ENCODE measurements at regions not wholly inside any gene's neighbourhood (a gene's known extent, or its start where the extent isn't known, plus 50 kb on each side); places are given as distances from the start of the nearest gene placed in this dataset.
A peak's percentile ranks its signal among the peaks of the same experiment; 100 is the strongest.
"Not testable (repeated sequence)": the region's sequence is repeated elsewhere in the genome, so short reads cannot be mapped to it uniquely, and the experiment has no call there.

DNA sequence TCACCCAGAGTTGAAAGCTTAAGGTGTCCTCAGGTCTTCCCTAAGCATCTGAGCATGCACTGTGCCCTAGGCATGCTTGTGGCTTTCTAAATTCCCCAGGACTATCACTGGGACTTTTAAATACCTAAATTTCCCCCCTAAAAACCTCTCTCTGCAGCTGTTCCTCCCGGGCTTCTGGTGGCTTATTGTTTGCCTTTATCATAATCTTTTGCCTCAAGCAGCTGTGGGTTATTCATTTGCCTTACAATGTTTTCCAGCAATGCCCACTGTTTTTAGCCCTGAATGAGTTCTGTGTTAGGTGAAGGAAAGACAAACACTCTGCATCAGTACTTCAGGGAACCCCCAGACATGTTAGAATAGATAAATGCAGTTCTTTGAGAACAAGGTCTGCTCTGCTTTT is 455.0 kb downstream of the ZIC3 start:
- no peak for ATAC-seq

- ATAC-seq = peak; percentile 44
Observed at GRCh38 chrX:138026211-138026610, 460.3 kb downstream of the ZIC3 start.

DNA sequence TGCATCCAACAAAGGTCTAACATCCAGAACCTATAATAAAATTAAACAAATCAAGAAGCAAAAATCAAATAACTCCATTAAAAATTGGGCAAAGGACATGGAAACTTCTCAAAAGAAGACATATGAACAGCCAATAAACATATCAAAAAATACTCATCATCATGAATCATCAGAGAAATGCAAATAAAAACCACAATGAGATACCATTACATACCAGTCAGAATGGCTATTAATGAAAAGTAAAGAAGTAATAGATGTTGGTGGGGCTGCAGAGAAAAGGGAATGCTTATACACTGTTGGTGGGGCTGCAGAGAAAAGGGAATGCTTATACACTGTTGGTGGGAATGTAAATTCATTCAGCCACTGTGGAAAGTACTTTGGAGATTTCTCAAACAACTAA is 465.8 kb downstream of the ZIC3 start:
- ATAC-seq = no peak

DNA sequence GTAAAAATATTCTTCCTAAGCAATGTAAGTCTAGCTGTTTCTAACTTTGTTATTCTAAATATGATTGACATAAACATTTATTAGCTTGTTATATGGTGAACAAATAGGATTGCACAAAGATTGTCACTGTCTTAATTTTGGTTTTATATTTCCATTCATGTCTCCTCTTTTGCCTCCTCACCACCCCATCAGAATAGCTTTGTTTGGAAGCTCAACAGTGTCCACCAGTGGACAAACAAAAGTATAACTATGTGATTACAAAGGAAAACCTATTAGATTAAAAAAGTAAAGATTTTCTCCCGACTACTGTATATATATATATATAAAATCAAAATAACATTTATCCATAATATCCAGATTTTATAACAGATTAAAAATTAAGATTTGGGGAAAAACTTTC is 468.2 kb downstream of the ZIC3 start:
- ATAC-seq = no peak

- no peak for ATAC-seq
Observed at GRCh38 chrX:138037548-138037947, 471.6 kb downstream of the ZIC3 start.

- no peak for ATAC-seq
Observed at GRCh38 chrX:138057883-138058282, 492.0 kb downstream of the ZIC3 start.

DNA sequence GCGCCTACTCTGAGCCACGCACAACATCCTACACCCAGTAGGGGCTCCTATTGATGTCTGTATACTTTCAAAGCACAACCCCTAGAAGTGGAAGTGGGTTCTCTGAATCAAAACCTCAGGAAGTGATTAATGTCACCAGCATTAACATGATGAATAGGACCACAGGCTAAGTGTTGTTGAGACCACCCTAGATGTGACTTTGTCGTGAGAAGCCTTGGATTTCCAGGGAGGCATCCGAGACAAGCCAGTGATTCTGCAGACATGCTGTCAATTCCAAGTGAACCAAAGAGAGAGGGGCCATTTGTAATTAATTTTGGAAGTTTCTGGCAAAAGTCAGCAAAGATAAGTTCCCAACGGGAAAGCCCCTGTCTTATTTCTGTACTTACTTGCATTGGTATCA is 493.0 kb downstream of the ZIC3 start:
- ATAC-seq = no peak

GRCh38 chrX:138067415-138067814 is 501.5 kb downstream of the ZIC3 start:
- no peak for ATAC-seq

DNA sequence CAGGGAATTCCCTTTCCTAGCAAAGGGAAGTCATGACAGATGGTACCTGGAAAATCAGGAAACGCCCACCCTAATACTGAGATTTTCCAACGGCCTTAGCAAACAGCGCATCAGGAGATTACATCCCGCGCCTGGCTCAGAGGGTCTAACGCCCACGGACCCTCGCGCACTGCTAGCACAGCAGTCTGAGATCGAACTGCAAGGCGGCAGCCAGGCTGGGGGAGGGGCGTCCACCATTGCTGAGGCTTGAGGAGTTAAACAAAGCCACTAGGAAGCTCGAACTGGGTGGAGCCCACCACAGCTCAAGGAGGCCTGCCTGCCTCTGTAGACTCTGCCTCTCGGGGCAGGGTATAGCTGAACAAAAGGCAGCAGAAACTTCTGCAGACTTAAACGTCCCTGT is 507.7 kb downstream of the ZIC3 start:
- ATAC-seq = no peak

DNA sequence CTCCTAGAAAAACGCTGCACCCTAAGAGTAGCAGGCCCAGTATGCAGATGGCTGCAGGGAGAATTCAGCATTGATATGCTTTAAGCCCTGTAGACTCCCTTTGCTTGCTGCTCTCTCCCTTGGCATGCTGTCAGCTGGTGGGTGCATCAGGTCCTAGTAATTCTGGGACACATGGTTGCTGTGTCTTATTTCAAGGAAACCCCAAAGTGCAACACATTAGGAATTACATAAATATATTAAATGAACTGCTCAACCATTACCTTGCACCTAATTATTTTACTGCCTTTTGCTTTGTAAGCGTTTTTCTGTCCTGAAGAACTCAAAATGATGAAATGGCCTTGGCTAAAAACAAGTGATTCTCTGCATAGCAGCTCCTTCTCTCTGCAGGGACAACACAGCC is 516.3 kb downstream of the ZIC3 start:
- no peak for ATAC-seq

GRCh38 chrX:138082896-138083295 is 517.0 kb downstream of the ZIC3 start:
- no peak for ATAC-seq

- not testable (repeated sequence) for ATAC-seq
Observed at GRCh38 chrX:138110910-138111309, 545.0 kb downstream of the ZIC3 start.

- no peak for ATAC-seq
Observed at GRCh38 chrX:138127314-138127713, 561.4 kb downstream of the ZIC3 start.

- peak; percentile 39 for ATAC-seq
Observed at GRCh38 chrX:138128027-138128671, 562.2 kb downstream of the ZIC3 start.

- no peak for ATAC-seq
Observed at GRCh38 chrX:138150709-138151108, 560.8 kb downstream of the FGF13 start.

DNA sequence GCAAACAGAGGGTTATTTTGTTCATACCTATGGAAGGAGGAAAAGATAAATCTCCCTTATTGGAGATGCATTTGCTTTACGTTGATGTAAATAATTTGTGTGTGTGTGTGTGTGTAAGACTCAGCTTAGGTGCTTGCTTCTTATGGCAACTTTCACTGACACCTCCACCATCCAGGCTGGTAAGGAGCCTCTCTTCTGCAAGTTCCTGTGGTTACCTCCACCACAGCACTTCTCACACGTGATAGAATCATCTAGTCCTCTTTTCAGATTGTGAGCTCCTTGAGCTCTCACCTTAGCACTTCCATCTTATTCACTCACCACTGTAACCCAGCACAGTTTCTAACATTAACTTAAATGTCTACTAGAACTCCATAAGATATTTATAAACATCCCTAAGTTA is 553.7 kb downstream of the FGF13 start:
- no peak for ATAC-seq

DNA sequence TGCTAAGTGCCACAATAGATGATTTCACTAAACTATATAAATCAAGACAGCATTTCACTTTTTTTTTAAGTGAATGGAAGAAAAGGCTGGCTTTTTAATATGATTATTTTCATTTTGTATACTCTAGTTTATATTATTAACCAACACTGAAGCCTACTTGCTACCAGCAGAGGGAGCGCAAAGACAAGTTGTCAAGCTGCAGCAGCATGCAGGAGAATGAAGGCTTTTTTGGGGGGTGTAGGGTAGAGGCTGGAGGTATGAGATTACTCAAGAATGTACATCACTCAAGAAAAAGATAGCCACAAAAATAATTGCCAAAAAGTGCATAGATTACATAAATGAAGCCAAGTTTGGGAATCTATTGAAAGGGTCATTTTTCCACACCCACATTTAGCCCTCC is 519.5 kb downstream of the FGF13 start:
- no peak for ATAC-seq

- ATAC-seq = no peak
Observed at GRCh38 chrX:138229718-138230117, 481.8 kb downstream of the FGF13 start.

GRCh38 chrX:138240266-138240665 is 471.3 kb downstream of the FGF13 start:
- ATAC-seq = no peak

- ATAC-seq = no peak
Observed at GRCh38 chrX:138254001-138254400, 457.5 kb downstream of the FGF13 start.

DNA sequence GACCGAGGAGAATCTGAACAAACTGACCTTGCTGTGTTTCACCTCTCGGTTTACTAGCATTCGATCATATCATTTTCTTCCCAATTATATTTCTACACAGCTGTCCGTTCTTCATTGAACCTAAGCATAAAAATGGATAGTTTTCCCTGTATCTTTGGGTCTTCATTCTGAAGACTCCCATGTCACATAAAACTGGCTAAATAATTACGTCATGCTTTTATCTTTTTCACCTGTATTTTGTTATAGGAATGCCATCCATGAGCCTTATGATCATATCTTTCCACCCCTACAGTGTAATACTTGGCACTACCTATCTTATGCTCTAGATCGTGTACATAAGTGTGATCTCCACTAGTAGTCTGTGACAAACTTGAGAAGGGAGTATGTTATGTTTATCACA is 456.1 kb downstream of the FGF13 start:
- no peak for ATAC-seq

GRCh38 chrX:138264095-138264494 is 447.4 kb downstream of the FGF13 start:
- not testable (repeated sequence) for ATAC-seq

- ATAC-seq = no peak
Observed at GRCh38 chrX:138270931-138271330, 440.6 kb downstream of the FGF13 start.

- not testable (repeated sequence) for ATAC-seq
Observed at GRCh38 chrX:138282598-138283150, 428.8 kb downstream of the FGF13 start.

Data from esophagus mucosa (tissue), 1 donor.